ENCODE measurements at regions not wholly inside any gene's neighbourhood (a gene's known extent, or its start where the extent isn't known, plus 50 kb on each side); places are given as distances from the start of the nearest gene placed in this dataset.

- no peak overlapping the region for H3K9ac ChIP-seq (ENCODE audit: low read length)
- Mint-ChIP-seq H3K4me1 (no peaks in the 10 kb centered on the region), H3K4me3 (no peak overlapping the region), H3K9me3 (ENCODE audit: insufficient read depth) (peaks cover 9% of the 10 kb centered on the region), H3K27ac (no peak overlapping the region), H3K27me3 (peaks cover 8% of the 10 kb centered on the region)
- no peaks in the 10 kb centered on the region for H3K27me3 ChIP-seq (replicated peaks in 1 of 4; ENCODE audit: control extremely low read depth in 1 of 4, control insufficient read depth in 3 of 4, insufficient read depth in 4 of 4, low read length in 3 of 4)
- DNase-seq (no peak), ATAC-seq (ENCODE audit: low read depth) (no peak)
- ChIA-PET CTCF (interaction anchor here (0.7 kb wide), 1 partner anchor 73 kb away, joined by 4 read pairs; no protein-coding TSS in a partner anchor), POLR2A (no interaction called here)
- intact Hi-C loops (cut with micrococcal nuclease) = no loop called here
- H3K4me3 ChIP-seq (ENCODE audit: control extremely low read depth in 1 of 5, extremely low read depth in 1 of 5, insufficient read depth in 1 of 5, low read depth in 2 of 5, low read length in 4 of 5) = no peak overlapping the region
- no peak overlapping the region for H3K27ac ChIP-seq (ENCODE audit: low read length in 2 of 2)
- no peak for TF ChIP-seq CTCF (IDR thresholded peaks at IDR 0.05)
- TF ChIP-seq EZH2 (IDR thresholded peaks at IDR 0.05; ENCODE audit: borderline replicate concordance, insufficient read depth, low read depth, low read length, poor library complexity, severe bottlenecking) = no peak
- no peaks in the 10 kb centered on the region for H4K20me1 ChIP-seq (ENCODE audit: control insufficient read depth, insufficient read depth, low read length, poor library complexity, severe bottlenecking)
- no CpG with 5 or more reads among the region's 3 CpGs for WGBS (ENCODE audit: insufficient coverage)
- H3K36me3 ChIP-seq (replicated peaks in 1 of 2; ENCODE audit: control extremely low read depth in 1 of 2, control insufficient read depth in 1 of 2, extremely low read depth in 1 of 2, insufficient read depth in 2 of 2, low read length in 1 of 2) = no peaks in the 10 kb centered on the region
- peaks cover 1 to 15% (median 7%) of the 10 kb centered on the region in 3 donors for H3K9me3 ChIP-seq (ENCODE audit: control extremely low read depth in 1 of 3, control insufficient read depth in 2 of 3, insufficient read depth in 1 of 3, low read length in 2 of 3)
- H3K4me1 ChIP-seq (ENCODE audit: control insufficient read depth in 2 of 2, insufficient read depth in 2 of 2, low read length in 2 of 2) = no peaks in the 10 kb centered on the region
- no peaks in the 10 kb centered on the region for H3K79me2 ChIP-seq (ENCODE audit: control insufficient read depth, insufficient read depth, low read length)
- no peak overlapping the region for H2AFZ ChIP-seq (ENCODE audit: insufficient read depth, low read depth, low read length, poor library complexity, severe bottlenecking)
- H3K4me2 ChIP-seq (replicated peaks; ENCODE audit: low read depth, low read length, poor library complexity, severe bottlenecking) = no peak overlapping the region
Measured at GRCh38 chr3:150041877-150042276, 71.2 kb upstream of the PFN2 start.

- CTCF ChIA-PET = no interaction called here
- 70% methylated on average over 2 of the region's 4 CpGs for WGBS (ENCODE audit: insufficient coverage)
- Mint-ChIP-seq H3K4me1 (no peaks in the 10 kb centered on the region), H3K9me3 (ENCODE audit: insufficient read depth) (peaks cover 9% of the 10 kb centered on the region), H3K4me3 (no peak overlapping the region), H3K27me3 (peaks cover 14% of the 10 kb centered on the region), H3K27ac (no peak overlapping the region)
- TF ChIP-seq CTCF (IDR thresholded peaks at IDR 0.05) (no peak), EZH2 (IDR thresholded peaks at IDR 0.05; ENCODE audit: borderline replicate concordance, insufficient read depth, low read depth, low read length, poor library complexity, severe bottlenecking) (no peak)
- H3K4me3 ChIP-seq (ENCODE audit: control extremely low read depth in 1 of 5, extremely low read depth in 1 of 5, insufficient read depth in 1 of 5, low read depth in 2 of 5, low read length in 4 of 5) = no peak overlapping the region
- no peak overlapping the region for H3K27ac ChIP-seq (ENCODE audit: low read length in 2 of 2)
- no peaks in the 10 kb centered on the region for H3K36me3 ChIP-seq (replicated peaks in 1 of 2; ENCODE audit: control extremely low read depth in 1 of 2, control insufficient read depth in 1 of 2, extremely low read depth in 1 of 2, insufficient read depth in 2 of 2, low read length in 1 of 2)
- H3K4me1 ChIP-seq (ENCODE audit: control insufficient read depth in 2 of 2, insufficient read depth in 2 of 2, low read length in 2 of 2) = no peaks in the 10 kb centered on the region
- H3K27me3 ChIP-seq (replicated peaks in 1 of 4; ENCODE audit: control extremely low read depth in 1 of 4, control insufficient read depth in 3 of 4, insufficient read depth in 4 of 4, low read length in 3 of 4) = no peaks in the 10 kb centered on the region
- no peak overlapping the region for H3K9ac ChIP-seq (ENCODE audit: low read length)
- peaks cover 1 to 15% (median 7%) of the 10 kb centered on the region in 3 donors for H3K9me3 ChIP-seq (ENCODE audit: control extremely low read depth in 1 of 3, control insufficient read depth in 2 of 3, insufficient read depth in 1 of 3, low read length in 2 of 3)
- POLR2A ChIA-PET = no interaction called here
- intact Hi-C loops (cut with micrococcal nuclease) = no loop called here
- no peak for ATAC-seq (ENCODE audit: low read depth)
- H3K79me2 ChIP-seq (ENCODE audit: control insufficient read depth, insufficient read depth, low read length) = no peaks in the 10 kb centered on the region
- H2AFZ ChIP-seq (ENCODE audit: insufficient read depth, low read depth, low read length, poor library complexity, severe bottlenecking) = no peak overlapping the region
- no peaks in the 10 kb centered on the region for H4K20me1 ChIP-seq (ENCODE audit: control insufficient read depth, insufficient read depth, low read length, poor library complexity, severe bottlenecking)
- H3K4me2 ChIP-seq (replicated peaks; ENCODE audit: low read depth, low read length, poor library complexity, severe bottlenecking) = no peak overlapping the region
- DNase-seq = no peak
Measured at GRCh38 chr3:150040097-150040496, 69.4 kb upstream of the PFN2 start.
